Effector memory CD8-positive, alpha-beta T cell (primary cell): ENCODE measurements at regions not wholly inside any gene's neighbourhood (a gene's known extent, or its start where the extent isn't known, plus 50 kb on each side); places are given as distances from the start of the nearest gene placed in this dataset.

ENCODE experiments used
- ATAC-seq: fragments of 150-1000 bp; cut with Tn5 transposase; replicated peaks from 2 replicates; pipeline ENCODE4 v1.10.0; 2021; ENCODE audit warnings: mild to moderate bottlenecking, moderate library complexity
- DNase-seq, 3 experiments: peaks; one replicate each; pipeline ENCODE4 v3.0.0; 2021
- H3K27ac Mint-ChIP-seq, 2 donors: one replicate each; pipeline ENCODE4 v1.8.0; 2022; ENCODE audit warnings: mild to moderate bottlenecking in 2 of 2, mixed read lengths in 2 of 2, moderate library complexity in 2 of 2
- H3K27me3 Mint-ChIP-seq, 2 donors: one replicate each; pipeline ENCODE4 v1.8.0; 2022; ENCODE audit warnings: mixed read lengths in 2 of 2
- H3K36me3 Mint-ChIP-seq: one replicate; pipeline ENCODE4 v1.8.0; 2022; ENCODE audit warnings: mild to moderate bottlenecking, moderate library complexity, mixed read lengths; ENCODE audit not compliant: insufficient read depth
- H3K4me1 Mint-ChIP-seq, 2 donors: one replicate each; pipeline ENCODE4 v1.8.0; 2022; ENCODE audit warnings: low read depth in 2 of 2, mixed read lengths in 2 of 2
- H3K4me3 Mint-ChIP-seq, 2 donors: one replicate each; pipeline ENCODE4 v1.8.0; 2022; ENCODE audit warnings: mild to moderate bottlenecking in 2 of 2, mixed read lengths in 2 of 2, moderate library complexity in 2 of 2
- H3K9me3 Mint-ChIP-seq, 2 donors: one replicate each; pipeline ENCODE4 v1.8.0; 2022; ENCODE audit warnings: mixed read lengths in 2 of 2

GRCh38 chr13:109547942-109548341 is 238.4 kb downstream of the IRS2 start:
- Mint-ChIP-seq H3K9me3 (peaks cover 0 to 3% of the 10 kb centered on the region in 2 donors), H3K4me3 (no peak overlapping the region), H3K27ac (no peak overlapping the region), H3K27me3 (no peaks in the 10 kb centered on the region), H3K4me1 (no peaks in the 10 kb centered on the region), H3K36me3 (no peaks in the 10 kb centered on the region)
- DNase-seq = no peak
- no peak for ATAC-seq

- H3K4me1 Mint-ChIP-seq = no peaks in the 10 kb centered on the region
- ATAC-seq = no peak
- peaks cover 0 to 3% of the 10 kb centered on the region in 2 donors for H3K9me3 Mint-ChIP-seq
- H3K36me3 Mint-ChIP-seq = no peaks in the 10 kb centered on the region
- no peak overlapping the region for H3K27ac Mint-ChIP-seq
- no peak for DNase-seq
- H3K4me3 Mint-ChIP-seq = no peak overlapping the region
- H3K27me3 Mint-ChIP-seq = peaks cover 0 to 12% of the 10 kb centered on the region in 2 donors
Observed at GRCh38 chr13:109545931-109546330, 240.5 kb downstream of the IRS2 start.

GRCh38 chr13:109541081-109541480 is 245.3 kb downstream of the IRS2 start:
- Mint-ChIP-seq H3K27ac (no peak overlapping the region), H3K4me1 (no peaks in the 10 kb centered on the region), H3K36me3 (no peaks in the 10 kb centered on the region), H3K4me3 (no peak overlapping the region), H3K27me3 (peaks cover 0 to 23% of the 10 kb centered on the region in 2 donors), H3K9me3 (peaks cover 0 to 8% of the 10 kb centered on the region in 2 donors)
- ATAC-seq (no peak), DNase-seq (no peak)

GRCh38 chr13:109537584-109537983 is 248.8 kb downstream of the IRS2 start:
- Mint-ChIP-seq H3K27me3 (peaks cover 0 to 34% of the 10 kb centered on the region in 2 donors), H3K36me3 (no peaks in the 10 kb centered on the region), H3K27ac (no peak overlapping the region), H3K4me1 (peaks cover 0 to 2% of the 10 kb centered on the region in 2 donors), H3K9me3 (peaks cover 10 to 14% of the 10 kb centered on the region in 2 donors), H3K4me3 (no peak overlapping the region)
- no peak for DNase-seq
- ATAC-seq = no peak

- Mint-ChIP-seq H3K4me3 (no peak overlapping the region), H3K27ac (no peak overlapping the region), H3K27me3 (peaks cover 0 to 21% of the 10 kb centered on the region in 2 donors), H3K9me3 (peaks cover 10 to 13% of the 10 kb centered on the region in 2 donors), H3K36me3 (no peaks in the 10 kb centered on the region), H3K4me1 (peaks cover 0 to 2% of the 10 kb centered on the region in 2 donors)
- no peak for ATAC-seq
- DNase-seq = no peak
Observed at GRCh38 chr13:109533350-109533749, 253.0 kb downstream of the IRS2 start.

- H3K4me3 Mint-ChIP-seq = no peak overlapping the region
- H3K27ac Mint-ChIP-seq = no peak overlapping the region
- DNase-seq = no peak
- H3K4me1 Mint-ChIP-seq = no peaks in the 10 kb centered on the region
- H3K9me3 Mint-ChIP-seq = peaks cover under 1 to 5% of the 10 kb centered on the region in 2 donors
- no peak for ATAC-seq
- no peaks in the 10 kb centered on the region for H3K36me3 Mint-ChIP-seq
- H3K27me3 Mint-ChIP-seq = peaks cover 0 to 16% of the 10 kb centered on the region in 2 donors
Observed at GRCh38 chr13:109529964-109530363, 256.4 kb downstream of the IRS2 start.

- ATAC-seq = no peak
- DNase-seq = no peak
- no peaks in the 10 kb centered on the region for H3K4me1 Mint-ChIP-seq
- H3K27ac Mint-ChIP-seq = no peak overlapping the region
- no peaks in the 10 kb centered on the region for H3K9me3 Mint-ChIP-seq
- peaks cover 0 to 8% of the 10 kb centered on the region in 2 donors for H3K27me3 Mint-ChIP-seq
- no peaks in the 10 kb centered on the region for H3K36me3 Mint-ChIP-seq
- no peak overlapping the region for H3K4me3 Mint-ChIP-seq
Observed at GRCh38 chr13:109521719-109522118, 264.7 kb downstream of the IRS2 start.

GRCh38 chr13:109517517-109517916 is 268.9 kb downstream of the IRS2 start:
- Mint-ChIP-seq H3K27me3 (no peaks in the 10 kb centered on the region), H3K9me3 (peaks cover 0 to 4% of the 10 kb centered on the region in 2 donors), H3K27ac (no peak overlapping the region), H3K36me3 (no peaks in the 10 kb centered on the region), H3K4me3 (no peak overlapping the region), H3K4me1 (no peaks in the 10 kb centered on the region)
- no peak for ATAC-seq
- DNase-seq = no peak

GRCh38 chr13:109516186-109516585 is 270.2 kb downstream of the IRS2 start:
- Mint-ChIP-seq H3K36me3 (no peaks in the 10 kb centered on the region), H3K4me3 (no peak overlapping the region), H3K4me1 (no peaks in the 10 kb centered on the region), H3K9me3 (peaks cover 0 to 4% of the 10 kb centered on the region in 2 donors), H3K27ac (no peak overlapping the region), H3K27me3 (no peaks in the 10 kb centered on the region)
- DNase-seq (no peak), ATAC-seq (no peak)

GRCh38 chr13:109510013-109510412 is 276.4 kb downstream of the IRS2 start:
- Mint-ChIP-seq H3K27me3 (peaks cover 0 to 7% of the 10 kb centered on the region in 2 donors), H3K36me3 (peaks cover 3% of the 10 kb centered on the region), H3K27ac (no peak overlapping the region), H3K4me1 (no peaks in the 10 kb centered on the region), H3K9me3 (peaks cover 5 to 10% of the 10 kb centered on the region in 2 donors), H3K4me3 (no peak overlapping the region)
- ATAC-seq (no peak), DNase-seq (no peak)

GRCh38 chr13:109509154-109509900 is 277.1 kb downstream of the IRS2 start:
- H3K27ac Mint-ChIP-seq = no peak overlapping the region
- ATAC-seq (no peak), DNase-seq (no peak)
- H3K36me3 Mint-ChIP-seq = peaks cover 3% of the 10 kb centered on the region
- H3K9me3 Mint-ChIP-seq = peaks cover 5 to 10% of the 10 kb centered on the region in 2 donors
- peaks cover 0 to 7% of the 10 kb centered on the region in 2 donors for H3K27me3 Mint-ChIP-seq
- no peak overlapping the region for H3K4me3 Mint-ChIP-seq
- no peaks in the 10 kb centered on the region for H3K4me1 Mint-ChIP-seq

- Mint-ChIP-seq H3K9me3 (peaks cover 2% of the 10 kb centered on the region in 2 donors), H3K36me3 (no peaks in the 10 kb centered on the region), H3K4me1 (no peaks in the 10 kb centered on the region), H3K27me3 (no peaks in the 10 kb centered on the region), H3K4me3 (no peak overlapping the region), H3K27ac (no peak overlapping the region)
- no peak for DNase-seq
- ATAC-seq = no peak
Observed at GRCh38 chr13:109500146-109500773, 286.1 kb downstream of the IRS2 start.

GRCh38 chr13:109497917-109498316 is 288.5 kb downstream of the IRS2 start:
- H3K4me3 Mint-ChIP-seq = no peak overlapping the region
- DNase-seq (no peak), ATAC-seq (no peak)
- H3K27ac Mint-ChIP-seq = no peak overlapping the region
- H3K9me3 Mint-ChIP-seq = peaks cover 0 to 2% of the 10 kb centered on the region in 2 donors
- H3K4me1 Mint-ChIP-seq = no peaks in the 10 kb centered on the region
- H3K36me3 Mint-ChIP-seq = no peaks in the 10 kb centered on the region
- no peaks in the 10 kb centered on the region for H3K27me3 Mint-ChIP-seq

- no peak overlapping the region for H3K4me3 Mint-ChIP-seq
- H3K36me3 Mint-ChIP-seq = no peaks in the 10 kb centered on the region
- ATAC-seq = no peak
- H3K4me1 Mint-ChIP-seq = no peaks in the 10 kb centered on the region
- H3K27ac Mint-ChIP-seq = no peak overlapping the region
- H3K9me3 Mint-ChIP-seq = peaks cover 0 to 2% of the 10 kb centered on the region in 2 donors
- no peaks in the 10 kb centered on the region for H3K27me3 Mint-ChIP-seq
- DNase-seq = no peak
Observed at GRCh38 chr13:109496216-109496615, 290.2 kb downstream of the IRS2 start.
